DOHH2 (cell line): ENCODE measurements at regions not wholly inside any gene's neighbourhood (a gene's known extent, or its start where the extent isn't known, plus 50 kb on each side); places are given as distances from the start of the nearest gene placed in this dataset.

ENCODE experiments used
- CTCF ChIP-seq: fragments of 200-600 bp; sonication (generic); IDR thresholded peaks from one replicate; pipeline ENCODE4 v1.5.1; 2014; ENCODE audit warnings: antibody characterized with exemption, mild to moderate bottlenecking, low read depth, low read length; ENCODE audit not compliant: poor library complexity, severe bottlenecking
- EZH2phosphoT487 ChIP-seq: fragments of 200-600 bp; sonication (generic); IDR thresholded peaks from 2 replicates; pipeline ENCODE4 v1.6.1; 2017; ENCODE audit warnings: borderline replicate concordance, mild to moderate bottlenecking, antibody characterized with exemption, low read length, moderate library complexity, mixed read lengths

- TF ChIP-seq CTCF = no peak
- no peak for TF ChIP-seq EZH2phosphoT487
These were observed 899.2 kb downstream of the NCAM2 start for GRCh38 chr21:21897275-21897883.
